ENCODE measurements at regions not wholly inside any gene's neighbourhood (a gene's known extent, or its start where the extent isn't known, plus 50 kb on each side); places are given as distances from the start of the nearest gene placed in this dataset.
A peak's percentile ranks its signal among the peaks of the same experiment; 100 is the strongest.
"Not testable (repeated sequence)": the region's sequence is repeated elsewhere in the genome, so short reads cannot be mapped to it uniquely, and the experiment has no call there.

- POLR2A ChIA-PET: no interaction called here
Measured at GRCh38 chr5:115452536-115453235, 91.9 kb downstream of the FEM1C start.

GRCh38 chr5:115452083-115452482 lies 92.5 kb downstream of the FEM1C start:
- POLR2A ChIA-PET: no interaction called here
- H3K36me3 ChIP-seq (ENCODE audit: insufficient read depth, low read length): no peaks in the 10 kb centered on the region

More at GRCh38 chr5:115452536-115453235, 91.9 kb downstream of the FEM1C start:
- ATAC-seq (ENCODE audit: poor library complexity): no peak
- Histone ChIP-seq H3K27ac (ENCODE audit: low read depth in 1 of 2, low read length in 2 of 2) (no peak overlapping the region), H3K36me3 (ENCODE audit: insufficient read depth, low read length) (no peaks in the 10 kb centered on the region), H3K9me3 (ENCODE audit: control insufficient read depth in 1 of 2, insufficient read depth in 1 of 2, low read length in 2 of 2) (no peaks in the 10 kb centered on the region), H3K27me3 (ENCODE audit: control insufficient read depth in 1 of 2, insufficient read depth in 2 of 2, low read length in 2 of 2) (peaks cover 0 to 2% of the 10 kb centered on the region in 2 experiments), H3K4me3 (ENCODE audit: low read length) (no peak overlapping the region), H3K4me1 (ENCODE audit: insufficient read depth, low read length) (no peaks in the 10 kb centered on the region)
- no peak for DNase-seq
- H3K4me1 Mint-ChIP-seq (ENCODE audit: low read depth): no peaks in the 10 kb centered on the region
- H3K9me3 Mint-ChIP-seq: no peaks in the 10 kb centered on the region
- intact Hi-C loops (cut with DNase I, micrococcal nuclease): no loop called here
- CTCF ChIA-PET: no interaction called here
- no peak overlapping the region for H3K27ac Mint-ChIP-seq
- H3K27me3 Mint-ChIP-seq: peaks cover 15% of the 10 kb centered on the region
- H3K36me3 Mint-ChIP-seq (ENCODE audit: low read depth): no peaks in the 10 kb centered on the region
- TF ChIP-seq, protein P1, sequence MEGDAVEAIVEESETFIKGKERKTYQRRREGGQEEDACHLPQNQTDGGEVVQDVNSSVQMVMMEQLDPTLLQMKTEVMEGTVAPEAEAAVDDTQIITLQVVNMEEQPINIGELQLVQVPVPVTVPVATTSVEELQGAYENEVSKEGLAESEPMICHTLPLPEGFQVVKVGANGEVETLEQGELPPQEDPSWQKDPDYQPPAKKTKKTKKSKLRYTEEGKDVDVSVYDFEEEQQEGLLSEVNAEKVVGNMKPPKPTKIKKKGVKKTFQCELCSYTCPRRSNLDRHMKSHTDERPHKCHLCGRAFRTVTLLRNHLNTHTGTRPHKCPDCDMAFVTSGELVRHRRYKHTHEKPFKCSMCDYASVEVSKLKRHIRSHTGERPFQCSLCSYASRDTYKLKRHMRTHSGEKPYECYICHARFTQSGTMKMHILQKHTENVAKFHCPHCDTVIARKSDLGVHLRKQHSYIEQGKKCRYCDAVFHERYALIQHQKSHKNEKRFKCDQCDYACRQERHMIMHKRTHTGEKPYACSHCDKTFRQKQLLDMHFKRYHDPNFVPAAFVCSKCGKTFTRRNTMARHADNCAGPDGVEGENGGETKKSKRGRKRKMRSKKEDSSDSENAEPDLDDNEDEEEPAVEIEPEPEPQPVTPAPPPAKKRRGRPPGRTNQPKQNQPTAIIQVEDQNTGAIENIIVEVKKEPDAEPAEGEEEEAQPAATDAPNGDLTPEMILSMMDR (IDR thresholded peaks at IDR 0.05): no peak
- H3K4me3 Mint-ChIP-seq: no peak overlapping the region

DNA sequence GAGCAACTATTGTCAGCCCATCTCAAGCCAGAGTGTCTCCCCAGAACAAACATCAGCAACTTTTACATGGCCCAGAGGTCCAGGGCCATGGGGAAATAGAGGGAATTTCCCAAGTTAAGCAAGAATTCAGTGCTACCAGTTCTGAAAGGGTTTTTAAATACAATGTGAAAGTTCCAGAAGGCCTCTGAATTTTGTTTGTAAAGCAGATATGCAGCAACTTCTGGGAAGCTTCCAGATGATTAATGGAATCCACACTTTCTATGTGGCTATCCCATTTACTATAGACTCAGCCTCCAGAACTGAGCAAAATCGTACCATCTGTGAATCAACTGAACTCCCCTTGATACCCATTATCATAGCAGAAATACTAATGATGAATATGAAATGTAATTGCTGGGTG lies 93.8 kb downstream of the FEM1C start:
- H3K4me3 Mint-ChIP-seq: no peak overlapping the region
- ATAC-seq (ENCODE audit: poor library complexity) (no peak), DNase-seq (peak in 2 of 14 experiments; percentile 33 to 34)
- no peak overlapping the region for H3K4me3 ChIP-seq (ENCODE audit: low read length)
- H3K27ac ChIP-seq (ENCODE audit: low read depth in 1 of 2, low read length in 2 of 2): no peak overlapping the region
- H3K36me3 ChIP-seq (ENCODE audit: insufficient read depth, low read length): no peaks in the 10 kb centered on the region
- POLR2A ChIA-PET: no interaction called here
- TF ChIP-seq, protein P1 (IDR thresholded peaks at IDR 0.05): no peak
- no peaks in the 10 kb centered on the region for H3K4me1 Mint-ChIP-seq (ENCODE audit: low read depth)
- no peaks in the 10 kb centered on the region for H3K4me1 ChIP-seq (ENCODE audit: insufficient read depth, low read length)
- intact Hi-C loops (cut with DNase I, micrococcal nuclease): no loop called here
- H3K27ac Mint-ChIP-seq: no peak overlapping the region
- no peaks in the 10 kb centered on the region for H3K9me3 Mint-ChIP-seq
- H3K36me3 Mint-ChIP-seq (ENCODE audit: low read depth): no peaks in the 10 kb centered on the region
- no peaks in the 10 kb centered on the region for H3K9me3 ChIP-seq (ENCODE audit: control insufficient read depth in 1 of 2, insufficient read depth in 1 of 2, low read length in 2 of 2)
- CTCF ChIA-PET: no interaction called here
- H3K27me3 Mint-ChIP-seq: peaks cover 4% of the 10 kb centered on the region
- no peaks in the 10 kb centered on the region for H3K27me3 ChIP-seq (ENCODE audit: control insufficient read depth in 1 of 2, insufficient read depth in 2 of 2, low read length in 2 of 2)

More at GRCh38 chr5:115452083-115452482, 92.5 kb downstream of the FEM1C start:
- no peaks in the 10 kb centered on the region for H3K4me1 Mint-ChIP-seq (ENCODE audit: low read depth)
- no peaks in the 10 kb centered on the region for H3K36me3 Mint-ChIP-seq (ENCODE audit: low read depth)
- no peak for DNase-seq
- TF ChIP-seq, protein P1 (IDR thresholded peaks at IDR 0.05): no peak
- no peaks in the 10 kb centered on the region for H3K4me1 ChIP-seq (ENCODE audit: insufficient read depth, low read length)
- CTCF ChIA-PET: no interaction called here
- no peak for ATAC-seq (ENCODE audit: poor library complexity)
- no peaks in the 10 kb centered on the region for H3K9me3 Mint-ChIP-seq
- intact Hi-C loops (cut with DNase I, micrococcal nuclease): no loop called here
- H3K4me3 Mint-ChIP-seq: no peak overlapping the region
- H3K27ac Mint-ChIP-seq: no peak overlapping the region
- no peaks in the 10 kb centered on the region for H3K27me3 ChIP-seq (ENCODE audit: control insufficient read depth in 1 of 2, insufficient read depth in 2 of 2, low read length in 2 of 2)
- H3K4me3 ChIP-seq (ENCODE audit: low read length): no peak overlapping the region
- no peak overlapping the region for H3K27ac ChIP-seq (ENCODE audit: low read depth in 1 of 2, low read length in 2 of 2)
- H3K27me3 Mint-ChIP-seq: peaks cover 14% of the 10 kb centered on the region
- no peaks in the 10 kb centered on the region for H3K9me3 ChIP-seq (ENCODE audit: control insufficient read depth in 1 of 2, insufficient read depth in 1 of 2, low read length in 2 of 2)

DNA sequence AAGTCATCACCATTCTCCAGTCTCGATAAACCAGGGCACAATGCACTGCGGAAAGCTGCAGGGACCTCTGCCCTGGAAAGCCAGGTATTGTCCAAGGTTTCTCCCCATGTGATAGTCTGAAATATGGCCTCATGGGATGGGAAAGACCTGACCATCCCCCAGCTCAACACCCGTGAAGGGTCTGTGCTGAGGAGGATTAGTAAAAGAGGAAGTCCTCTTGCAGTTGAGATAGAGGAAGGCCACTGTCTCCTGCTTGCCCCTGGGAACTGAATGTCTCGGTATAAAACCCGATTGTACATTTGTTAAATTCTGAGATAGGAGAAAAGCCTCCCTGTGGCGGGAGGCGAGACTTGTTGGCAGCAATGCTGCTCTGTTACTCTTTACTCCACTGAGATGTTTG lies 95.9 kb downstream of the FEM1C start:
- H3K4me3 Mint-ChIP-seq; H3K4me1 Mint-ChIP-seq (ENCODE audit: low read depth); H3K36me3 Mint-ChIP-seq (ENCODE audit: low read depth); H3K4me1 ChIP-seq (ENCODE audit: insufficient read depth, low read length); DNase-seq; H3K9me3 Mint-ChIP-seq; CTCF ChIA-PET; H3K4me3 ChIP-seq (ENCODE audit: low read length); H3K36me3 ChIP-seq (ENCODE audit: insufficient read depth, low read length); ATAC-seq (ENCODE audit: poor library complexity); H3K27ac Mint-ChIP-seq; H3K27me3 ChIP-seq (ENCODE audit: control insufficient read depth in 1 of 2, insufficient read depth in 2 of 2, low read length in 2 of 2); intact Hi-C loops (cut with DNase I, micrococcal nuclease); H3K27ac ChIP-seq (ENCODE audit: low read depth in 1 of 2, low read length in 2 of 2); H3K9me3 ChIP-seq (ENCODE audit: control insufficient read depth in 1 of 2, insufficient read depth in 1 of 2, low read length in 2 of 2); POLR2A ChIA-PET: not testable (repeated sequence)
- H3K27me3 Mint-ChIP-seq: peaks cover 13% of the 10 kb centered on the region
